ENCODE measurements at regions not wholly inside any gene's neighbourhood (a gene's known extent, or its start where the extent isn't known, plus 50 kb on each side); places are given as distances from the start of the nearest gene placed in this dataset.

- TF ChIP-seq CTCF (IDR thresholded peaks at IDR 0.05; ENCODE audit: insufficient read depth, low read depth, low read length) (no peak), EZH2 (IDR thresholded peaks at IDR 0.05; ENCODE audit: insufficient read depth, low read length) (no peak)
Observed at GRCh38 chr6:14806101-14806500, 439.8 kb upstream of the JARID2 start.
